ENCODE measurements at regions not wholly inside any gene's neighbourhood (a gene's known extent, or its start where the extent isn't known, plus 50 kb on each side); places are given as distances from the start of the nearest gene placed in this dataset.

DNA sequence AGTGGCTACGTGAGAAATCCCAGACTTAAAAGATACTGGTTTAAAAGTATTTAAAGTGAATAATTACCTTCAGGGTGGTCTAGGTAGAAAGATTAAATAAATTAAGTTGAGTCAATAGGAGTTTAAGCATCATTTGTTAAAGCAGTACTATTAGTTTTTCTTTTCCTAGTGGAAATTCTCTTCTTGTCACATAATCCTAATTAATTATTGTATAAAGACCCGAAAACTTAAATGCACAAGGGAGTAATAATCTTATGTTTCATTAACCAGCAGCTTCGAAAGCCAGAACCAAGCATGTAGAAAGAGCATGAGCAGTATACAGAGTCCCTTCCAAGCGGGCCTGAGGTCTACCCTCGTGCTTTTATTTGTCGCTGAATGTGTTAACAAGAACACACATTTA, 90.2 kb upstream of the SKOR2 start:
- H3K4me3 ChIP-seq (ENCODE audit: control insufficient read depth, low read depth, low read length): no peak overlapping the region
- DNase-seq (ENCODE audit: low read depth): no peak
- TF ChIP-seq, protein P1, sequence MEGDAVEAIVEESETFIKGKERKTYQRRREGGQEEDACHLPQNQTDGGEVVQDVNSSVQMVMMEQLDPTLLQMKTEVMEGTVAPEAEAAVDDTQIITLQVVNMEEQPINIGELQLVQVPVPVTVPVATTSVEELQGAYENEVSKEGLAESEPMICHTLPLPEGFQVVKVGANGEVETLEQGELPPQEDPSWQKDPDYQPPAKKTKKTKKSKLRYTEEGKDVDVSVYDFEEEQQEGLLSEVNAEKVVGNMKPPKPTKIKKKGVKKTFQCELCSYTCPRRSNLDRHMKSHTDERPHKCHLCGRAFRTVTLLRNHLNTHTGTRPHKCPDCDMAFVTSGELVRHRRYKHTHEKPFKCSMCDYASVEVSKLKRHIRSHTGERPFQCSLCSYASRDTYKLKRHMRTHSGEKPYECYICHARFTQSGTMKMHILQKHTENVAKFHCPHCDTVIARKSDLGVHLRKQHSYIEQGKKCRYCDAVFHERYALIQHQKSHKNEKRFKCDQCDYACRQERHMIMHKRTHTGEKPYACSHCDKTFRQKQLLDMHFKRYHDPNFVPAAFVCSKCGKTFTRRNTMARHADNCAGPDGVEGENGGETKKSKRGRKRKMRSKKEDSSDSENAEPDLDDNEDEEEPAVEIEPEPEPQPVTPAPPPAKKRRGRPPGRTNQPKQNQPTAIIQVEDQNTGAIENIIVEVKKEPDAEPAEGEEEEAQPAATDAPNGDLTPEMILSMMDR (conservative IDR thresholded peaks at IDR 0.05; ENCODE audit: control insufficient read depth, insufficient read depth, low read depth, low read length): no peak

DNA sequence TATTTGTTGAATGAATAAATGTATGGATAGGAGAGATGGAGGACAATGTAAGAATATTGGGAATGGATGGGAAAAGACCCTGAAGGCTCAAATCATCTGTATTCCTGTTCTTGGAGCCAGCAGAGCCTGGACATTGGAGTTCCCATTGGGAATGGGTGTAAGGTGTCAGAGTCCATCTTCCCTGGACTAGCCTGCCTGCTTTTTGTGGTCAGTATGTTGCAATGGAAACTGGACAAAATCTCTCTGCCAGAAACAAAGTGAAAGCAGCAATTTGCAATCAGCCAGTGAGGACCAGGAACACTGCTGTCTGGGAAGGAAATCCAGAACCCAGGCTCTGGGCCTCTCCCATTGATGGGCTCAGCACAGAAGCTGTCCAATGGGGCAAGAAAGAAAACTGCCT, 83.5 kb upstream of the SKOR2 start:
- TF ChIP-seq, protein P1 (conservative IDR thresholded peaks at IDR 0.05; ENCODE audit: control insufficient read depth, insufficient read depth, low read depth, low read length): no peak
- peak; percentile 47 for DNase-seq (ENCODE audit: low read depth)
- no peak overlapping the region for H3K4me3 ChIP-seq (ENCODE audit: control insufficient read depth, low read depth, low read length)

DNA sequence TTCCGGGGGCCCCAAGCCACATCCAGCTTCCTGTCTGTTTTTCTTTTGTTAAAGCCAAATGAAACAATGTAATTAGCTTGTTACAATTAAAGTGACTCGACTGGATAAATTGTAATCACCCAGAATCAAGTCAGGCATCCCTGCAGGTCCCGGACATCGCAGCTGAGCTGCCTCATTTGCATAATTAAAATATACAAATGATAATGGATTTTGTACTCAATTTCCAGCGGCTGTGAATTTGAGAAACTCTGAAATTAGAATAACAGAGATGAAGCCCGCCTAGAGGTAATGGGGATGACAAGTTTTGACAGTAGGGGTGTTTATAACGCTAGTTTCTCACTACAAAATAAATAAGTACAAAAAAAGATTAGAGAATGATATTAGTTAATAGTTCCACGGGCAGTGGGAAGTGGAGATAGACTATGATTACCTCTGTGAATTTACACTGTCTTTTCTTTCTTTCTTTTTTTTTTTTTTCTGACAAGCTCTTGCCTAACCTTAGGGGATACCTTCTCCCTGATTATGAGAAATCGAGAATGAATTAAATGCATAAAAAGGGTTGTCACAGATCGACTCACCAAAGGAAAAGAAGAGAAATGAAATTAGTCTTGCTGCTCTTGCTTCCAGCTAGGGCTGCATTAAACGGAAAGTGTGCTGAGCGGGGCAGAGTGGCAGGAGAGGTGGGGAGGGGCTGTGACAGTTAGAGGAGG, 82.6 kb upstream of the SKOR2 start:
- no peak overlapping the region for H3K4me3 ChIP-seq (ENCODE audit: control insufficient read depth, low read depth, low read length)
- TF ChIP-seq, protein P1 (conservative IDR thresholded peaks at IDR 0.05; ENCODE audit: control insufficient read depth, insufficient read depth, low read depth, low read length): no peak
- DNase-seq (ENCODE audit: low read depth): no peak

DNA sequence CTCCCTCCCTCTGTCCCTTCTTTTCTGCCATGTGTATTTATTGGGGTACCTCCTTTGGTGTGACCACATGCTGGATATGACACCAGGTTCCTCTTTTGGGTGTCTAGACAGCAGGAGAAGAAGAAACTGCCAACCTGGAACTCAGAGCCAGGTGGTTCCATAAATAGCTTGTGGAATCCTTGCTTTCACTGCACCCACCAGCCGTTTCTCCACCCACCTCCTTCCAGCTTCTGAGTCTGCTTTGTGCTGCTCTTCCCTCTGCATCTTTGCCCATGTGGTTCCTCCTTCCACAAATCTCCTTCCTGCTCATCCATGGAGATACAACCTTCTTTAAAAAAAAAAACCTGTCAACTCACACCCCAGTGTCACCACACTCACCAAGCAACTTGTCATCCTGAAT, 80.2 kb upstream of the SKOR2 start:
- TF ChIP-seq, protein P1 (conservative IDR thresholded peaks at IDR 0.05; ENCODE audit: control insufficient read depth, insufficient read depth, low read depth, low read length): no peak
- no peak for DNase-seq (ENCODE audit: low read depth)
- no peak overlapping the region for H3K4me3 ChIP-seq (ENCODE audit: control insufficient read depth, low read depth, low read length)

DNA sequence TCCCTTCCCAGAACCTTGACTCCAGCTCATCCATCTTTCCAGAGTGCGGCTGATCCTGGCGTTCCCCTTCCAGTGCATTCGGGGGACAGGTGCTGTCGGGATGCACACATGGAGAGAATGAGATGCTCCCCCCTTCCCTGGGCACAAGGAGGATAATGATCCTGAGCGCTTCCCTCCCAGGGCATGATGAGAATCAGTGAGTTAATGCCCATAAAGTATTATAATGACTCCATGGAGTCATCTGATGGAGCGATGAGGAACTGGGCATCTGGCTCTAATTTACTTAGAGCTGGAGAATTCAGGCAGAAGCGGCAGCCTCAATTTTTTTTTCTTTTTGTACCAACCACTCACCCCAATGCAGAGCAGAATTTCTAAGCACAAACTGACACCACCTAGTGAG, 79.6 kb upstream of the SKOR2 start:
- peak; percentile 25 for DNase-seq (ENCODE audit: low read depth)
- H3K4me3 ChIP-seq (ENCODE audit: control insufficient read depth, low read depth, low read length): no peak overlapping the region
- TF ChIP-seq, protein P1 (conservative IDR thresholded peaks at IDR 0.05; ENCODE audit: control insufficient read depth, insufficient read depth, low read depth, low read length): no peak

DNA sequence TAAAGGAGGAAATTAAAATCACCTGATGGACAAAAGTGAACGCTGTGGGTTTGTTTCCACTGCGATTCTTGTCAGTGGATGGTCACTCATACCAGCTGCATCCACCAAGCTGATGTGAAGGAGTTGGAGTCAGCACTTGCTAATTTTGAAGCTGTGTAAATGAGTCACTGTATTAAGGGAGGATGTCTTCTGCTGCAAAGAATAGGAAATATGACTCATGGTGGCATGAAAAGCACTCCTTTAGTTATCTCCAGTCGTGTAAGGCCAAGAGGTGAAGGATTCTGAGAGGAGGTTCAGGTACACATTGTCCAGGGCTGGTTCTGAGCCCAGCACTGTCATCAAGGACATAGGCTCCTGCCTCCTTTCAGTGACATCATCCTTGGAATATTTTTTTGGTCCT, 71.7 kb upstream of the SKOR2 start:
- TF ChIP-seq, protein P1 (conservative IDR thresholded peaks at IDR 0.05; ENCODE audit: control insufficient read depth, insufficient read depth, low read depth, low read length): no peak
- H3K4me3 ChIP-seq (ENCODE audit: control insufficient read depth, low read depth, low read length): no peak overlapping the region
- peak; percentile 75 for DNase-seq (ENCODE audit: low read depth)

DNA sequence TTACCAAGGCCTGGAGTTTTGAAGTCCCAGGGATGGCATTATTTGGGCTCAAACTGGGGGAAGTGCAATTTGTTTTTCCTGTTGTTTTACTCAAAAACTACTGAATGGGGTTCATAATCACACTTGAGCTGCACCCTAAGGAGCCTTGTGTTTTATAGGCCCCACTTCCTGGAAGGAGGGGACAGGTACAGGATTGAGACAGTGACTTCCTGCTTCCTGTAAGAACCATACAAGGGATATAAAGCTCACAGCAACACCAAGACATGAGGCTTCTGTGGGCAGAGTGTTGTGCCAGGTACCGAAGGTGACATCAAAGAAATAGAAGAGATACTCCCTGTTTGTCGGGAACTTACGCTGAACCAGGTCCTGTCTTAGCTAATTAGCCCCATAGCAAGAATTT, 70.4 kb upstream of the SKOR2 start:
- no peak overlapping the region for H3K4me3 ChIP-seq (ENCODE audit: control insufficient read depth, low read depth, low read length)
- TF ChIP-seq, protein P1 (conservative IDR thresholded peaks at IDR 0.05; ENCODE audit: control insufficient read depth, insufficient read depth, low read depth, low read length): no peak
- no peak for DNase-seq (ENCODE audit: low read depth)
